AG09309 (cell line): ENCODE measurements at regions not wholly inside any gene's neighbourhood (a gene's known extent, or its start where the extent isn't known, plus 50 kb on each side); places are given as distances from the start of the nearest gene placed in this dataset.

Experiments used
- DNase-seq: peaks from one replicate; pipeline ENCODE4 v3.0.0-alpha.2; 2010; ENCODE audit warnings: low read depth
- H3K4me3 ChIP-seq: 2 replicates; pipeline ENCODE4 v1.5.1; 2011; ENCODE audit warnings: mild to moderate bottlenecking, low read depth, low read length, moderate library complexity; ENCODE audit not compliant: control insufficient read depth
- CTCF ChIP-seq: IDR thresholded peaks from 2 replicates; pipeline ENCODE4 v1.5.1; 2011; ENCODE audit warnings: mild to moderate bottlenecking, low read depth, low read length, inconsistent platforms; ENCODE audit not compliant: insufficient read depth, control insufficient read depth; ENCODE audit errors: missing control alignments

GRCh38 chr22:19614536-19614863 is 90.3 kb upstream of the CLDN5 start:
- DNase-seq = no peak
- H3K4me3 ChIP-seq = no peak overlapping the region
- TF ChIP-seq CTCF = no peak

GRCh38 chr22:19615001-19615461 is 90.8 kb upstream of the CLDN5 start:
- no peak for TF ChIP-seq CTCF
- H3K4me3 ChIP-seq = no peak overlapping the region
- DNase-seq = no peak

GRCh38 chr22:19615867-19616581 is 91.8 kb upstream of the CLDN5 start:
- no peak for DNase-seq
- TF ChIP-seq CTCF = no peak
- H3K4me3 ChIP-seq = no peak overlapping the region

- no peak for DNase-seq
- H3K4me3 ChIP-seq = no peak overlapping the region
- TF ChIP-seq CTCF = no peak
Measured at GRCh38 chr22:19619144-19620009, 94.9 kb upstream of the SEPTIN5 start.

- DNase-seq = no peak
- no peak for TF ChIP-seq CTCF
- H3K4me3 ChIP-seq = no peak overlapping the region
Measured at GRCh38 chr22:19620742-19621371, 93.4 kb upstream of the SEPTIN5 start.

GRCh38 chr22:19621373-19622060 is 92.8 kb upstream of the SEPTIN5 start:
- no peak for DNase-seq
- no peak overlapping the region for H3K4me3 ChIP-seq
- TF ChIP-seq CTCF = no peak
